Cardiac fibroblast (primary cell): ENCODE measurements at regions not wholly inside any gene's neighbourhood (a gene's known extent, or its start where the extent isn't known, plus 50 kb on each side); places are given as distances from the start of the nearest gene placed in this dataset.

Source experiments
- DNase-seq, 2 donors: peaks; one replicate each; pipeline versions ENCODE4 v3.0.0 to v3.0.0-alpha.2; 2010; ENCODE audit warnings: low read depth in 2 of 2
- H3K4me3 ChIP-seq, 2 donors: replicated peaks in 1 of 2; 1 replicate in 1 of 2; 2 replicates in 1 of 2; pipeline ENCODE4 v1.5.1; 2011; ENCODE audit warnings: low read depth in 2 of 2, low read length in 2 of 2, mild to moderate bottlenecking in 2 of 2, moderate library complexity in 1 of 2
- CTCF ChIP-seq: IDR thresholded peaks from one replicate; pipeline ENCODE4 v1.5.1; 2011; ENCODE audit warnings: low read depth, mild to moderate bottlenecking, low read length, inconsistent platforms

GRCh38 chr1:42035830-42036604 is 117.2 kb upstream of the GUCA2B start:
- H3K4me3 ChIP-seq: peak overlapping the region; percentile 53 to 86
- no peak for TF ChIP-seq CTCF
- DNase-seq: peak; percentile 91 to 95

GRCh38 chr1:42035205-42035829 is 116.6 kb upstream of the HIVEP3 start:
- peak; percentile 38 to 69 for DNase-seq

GRCh38 chr1:42034426-42034825 is 115.7 kb upstream of the HIVEP3 start:
- H3K4me3 ChIP-seq: peak overlapping the region; percentile 86 to 96
- TF ChIP-seq CTCF: no peak
- DNase-seq: no peak

More at GRCh38 chr1:42035205-42035829, 116.6 kb upstream of the HIVEP3 start:
- no peak for TF ChIP-seq CTCF
- H3K4me3 ChIP-seq: peak overlapping the region; percentile 86 to 96

GRCh38 chr1:42033629-42034028 is 114.9 kb upstream of the HIVEP3 start:
- TF ChIP-seq CTCF: no peak
- no peak for DNase-seq
- H3K4me3 ChIP-seq: no peak overlapping the region

- no peak for DNase-seq
- no peak for TF ChIP-seq CTCF
- no peak overlapping the region for H3K4me3 ChIP-seq
Observed at GRCh38 chr1:42017730-42018129, 99.0 kb upstream of the HIVEP3 start.

GRCh38 chr1:42017259-42017658 is 98.5 kb upstream of the HIVEP3 start:
- TF ChIP-seq CTCF: no peak
- no peak overlapping the region for H3K4me3 ChIP-seq
- DNase-seq: no peak
